ENCODE measurements at regions not wholly inside any gene's neighbourhood (a gene's known extent, or its start where the extent isn't known, plus 50 kb on each side); places are given as distances from the start of the nearest gene placed in this dataset.

DNA sequence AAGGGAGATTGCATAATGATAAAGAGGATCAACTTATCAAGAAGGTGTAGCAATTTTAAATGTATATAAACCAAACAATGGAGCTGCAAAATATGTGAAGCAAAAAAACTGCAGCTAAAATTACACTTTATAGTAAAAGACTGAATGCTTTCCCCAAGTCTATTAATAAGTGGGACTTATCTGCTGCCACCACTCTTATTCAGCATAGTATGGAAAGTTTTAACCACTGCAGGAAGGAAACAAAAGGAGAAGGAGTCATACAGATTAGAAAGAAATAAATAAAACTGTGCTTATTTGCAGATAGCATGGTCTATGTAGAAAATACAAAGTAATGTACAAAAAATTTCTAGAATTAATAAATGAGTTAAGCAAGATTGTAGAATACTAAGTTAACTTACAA, 94.1 kb upstream of the GK2 start:
- ChIA-PET CTCF (no interaction called here), POLR2A (no interaction called here)
- Histone ChIP-seq H2AFZ (ENCODE audit: low read depth) (no peak overlapping the region), H3K27ac (ENCODE audit: low read depth in 2 of 2, low read length in 1 of 2) (no peak overlapping the region), H3K27me3 (ENCODE audit: insufficient read depth) (no peaks in the 10 kb centered on the region), H3K9me2 (no peaks in the 10 kb centered on the region), H3K4me3 (ENCODE audit: low read depth in 2 of 2, low read length in 1 of 2) (no peak overlapping the region), H3K4me2 (no peak overlapping the region), H3K36me3 (replicated peaks in 1 of 2; ENCODE audit: control insufficient read depth in 1 of 2, insufficient read depth in 2 of 2, low read length in 1 of 2) (no peaks in the 10 kb centered on the region), H3K4me1 (ENCODE audit: control insufficient read depth in 1 of 2, insufficient read depth in 2 of 2, low read depth in 1 of 2, low read length in 1 of 2) (no peaks in the 10 kb centered on the region), H4K20me1 (ENCODE audit: insufficient read depth) (no peaks in the 10 kb centered on the region), H3K9ac (no peak overlapping the region), H3F3A (replicated peaks; ENCODE audit: insufficient read depth) (no peaks in the 10 kb centered on the region), H3K79me2 (ENCODE audit: insufficient read depth) (no peaks in the 10 kb centered on the region), H3K9me3 (no peaks in the 10 kb centered on the region)
- DNase-seq, result no peak
- TF ChIP-seq RXRA (IDR thresholded peaks at IDR 0.05; ENCODE audit: borderline replicate concordance, low read depth) (no peak), POLR2AphosphoS5 (IDR thresholded peaks at IDR 0.05; ENCODE audit: low read depth, low read length) (no peak), GATA2 (CRISPR knock-in tag; IDR thresholded peaks at IDR 0.05) (no peak), JUND (IDR thresholded peaks at IDR 0.05) (no peak), FOXJ3 (CRISPR knock-in tag; IDR thresholded peaks at IDR 0.05) (no peak), NRF1 (IDR thresholded peaks at IDR 0.05; ENCODE audit: low read depth, low read length) (no peak), EZH2phosphoT487 (IDR thresholded peaks at IDR 0.05; ENCODE audit: borderline replicate concordance, low read depth) (no peak), RAD21 (IDR thresholded peaks at IDR 0.05; ENCODE audit: low read length) (no peak), SMC3 (IDR thresholded peaks at IDR 0.05; ENCODE audit: low read depth, low read length) (no peak), TEAD4 (IDR thresholded peaks at IDR 0.05; ENCODE audit: borderline replicate concordance, insufficient read depth) (no peak), GABPA (IDR thresholded peaks at IDR 0.05; ENCODE audit: low read depth) (no peak), TAF1 (IDR thresholded peaks at IDR 0.05; ENCODE audit: borderline replicate concordance, low read depth, low read length) (no peak)
- TF ChIP-seq, protein P1, sequence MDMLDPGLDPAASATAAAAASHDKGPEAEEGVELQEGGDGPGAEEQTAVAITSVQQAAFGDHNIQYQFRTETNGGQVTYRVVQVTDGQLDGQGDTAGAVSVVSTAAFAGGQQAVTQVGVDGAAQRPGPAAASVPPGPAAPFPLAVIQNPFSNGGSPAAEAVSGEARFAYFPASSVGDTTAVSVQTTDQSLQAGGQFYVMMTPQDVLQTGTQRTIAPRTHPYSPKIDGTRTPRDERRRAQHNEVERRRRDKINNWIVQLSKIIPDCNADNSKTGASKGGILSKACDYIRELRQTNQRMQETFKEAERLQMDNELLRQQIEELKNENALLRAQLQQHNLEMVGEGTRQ (IDR thresholded peaks at IDR 0.05; ENCODE audit: borderline replicate concordance, low read depth, low read length), result no peak
- TF ChIP-seq, protein P2, sequence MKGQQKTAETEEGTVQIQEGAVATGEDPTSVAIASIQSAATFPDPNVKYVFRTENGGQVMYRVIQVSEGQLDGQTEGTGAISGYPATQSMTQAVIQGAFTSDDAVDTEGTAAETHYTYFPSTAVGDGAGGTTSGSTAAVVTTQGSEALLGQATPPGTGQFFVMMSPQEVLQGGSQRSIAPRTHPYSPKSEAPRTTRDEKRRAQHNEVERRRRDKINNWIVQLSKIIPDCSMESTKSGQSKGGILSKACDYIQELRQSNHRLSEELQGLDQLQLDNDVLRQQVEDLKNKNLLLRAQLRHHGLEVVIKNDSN (IDR thresholded peaks at IDR 0.05; ENCODE audit: borderline replicate concordance, low read depth), result no peak
- TF ChIP-seq, protein P3, sequence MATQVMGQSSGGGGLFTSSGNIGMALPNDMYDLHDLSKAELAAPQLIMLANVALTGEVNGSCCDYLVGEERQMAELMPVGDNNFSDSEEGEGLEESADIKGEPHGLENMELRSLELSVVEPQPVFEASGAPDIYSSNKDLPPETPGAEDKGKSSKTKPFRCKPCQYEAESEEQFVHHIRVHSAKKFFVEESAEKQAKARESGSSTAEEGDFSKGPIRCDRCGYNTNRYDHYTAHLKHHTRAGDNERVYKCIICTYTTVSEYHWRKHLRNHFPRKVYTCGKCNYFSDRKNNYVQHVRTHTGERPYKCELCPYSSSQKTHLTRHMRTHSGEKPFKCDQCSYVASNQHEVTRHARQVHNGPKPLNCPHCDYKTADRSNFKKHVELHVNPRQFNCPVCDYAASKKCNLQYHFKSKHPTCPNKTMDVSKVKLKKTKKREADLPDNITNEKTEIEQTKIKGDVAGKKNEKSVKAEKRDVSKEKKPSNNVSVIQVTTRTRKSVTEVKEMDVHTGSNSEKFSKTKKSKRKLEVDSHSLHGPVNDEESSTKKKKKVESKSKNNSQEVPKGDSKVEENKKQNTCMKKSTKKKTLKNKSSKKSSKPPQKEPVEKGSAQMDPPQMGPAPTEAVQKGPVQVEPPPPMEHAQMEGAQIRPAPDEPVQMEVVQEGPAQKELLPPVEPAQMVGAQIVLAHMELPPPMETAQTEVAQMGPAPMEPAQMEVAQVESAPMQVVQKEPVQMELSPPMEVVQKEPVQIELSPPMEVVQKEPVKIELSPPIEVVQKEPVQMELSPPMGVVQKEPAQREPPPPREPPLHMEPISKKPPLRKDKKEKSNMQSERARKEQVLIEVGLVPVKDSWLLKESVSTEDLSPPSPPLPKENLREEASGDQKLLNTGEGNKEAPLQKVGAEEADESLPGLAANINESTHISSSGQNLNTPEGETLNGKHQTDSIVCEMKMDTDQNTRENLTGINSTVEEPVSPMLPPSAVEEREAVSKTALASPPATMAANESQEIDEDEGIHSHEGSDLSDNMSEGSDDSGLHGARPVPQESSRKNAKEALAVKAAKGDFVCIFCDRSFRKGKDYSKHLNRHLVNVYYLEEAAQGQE (IDR thresholded peaks at IDR 0.05; ENCODE audit: low read depth, low read length), result no peak
- TF ChIP-seq, protein P4, sequence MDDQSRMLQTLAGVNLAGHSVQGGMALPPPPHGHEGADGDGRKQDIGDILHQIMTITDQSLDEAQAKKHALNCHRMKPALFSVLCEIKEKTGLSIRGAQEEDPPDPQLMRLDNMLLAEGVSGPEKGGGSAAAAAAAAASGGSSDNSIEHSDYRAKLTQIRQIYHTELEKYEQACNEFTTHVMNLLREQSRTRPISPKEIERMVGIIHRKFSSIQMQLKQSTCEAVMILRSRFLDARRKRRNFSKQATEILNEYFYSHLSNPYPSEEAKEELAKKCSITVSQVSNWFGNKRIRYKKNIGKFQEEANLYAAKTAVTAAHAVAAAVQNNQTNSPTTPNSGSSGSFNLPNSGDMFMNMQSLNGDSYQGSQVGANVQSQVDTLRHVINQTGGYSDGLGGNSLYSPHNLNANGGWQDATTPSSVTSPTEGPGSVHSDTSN (IDR thresholded peaks at IDR 0.05), result no peak
- TF ChIP-seq, protein P5, sequence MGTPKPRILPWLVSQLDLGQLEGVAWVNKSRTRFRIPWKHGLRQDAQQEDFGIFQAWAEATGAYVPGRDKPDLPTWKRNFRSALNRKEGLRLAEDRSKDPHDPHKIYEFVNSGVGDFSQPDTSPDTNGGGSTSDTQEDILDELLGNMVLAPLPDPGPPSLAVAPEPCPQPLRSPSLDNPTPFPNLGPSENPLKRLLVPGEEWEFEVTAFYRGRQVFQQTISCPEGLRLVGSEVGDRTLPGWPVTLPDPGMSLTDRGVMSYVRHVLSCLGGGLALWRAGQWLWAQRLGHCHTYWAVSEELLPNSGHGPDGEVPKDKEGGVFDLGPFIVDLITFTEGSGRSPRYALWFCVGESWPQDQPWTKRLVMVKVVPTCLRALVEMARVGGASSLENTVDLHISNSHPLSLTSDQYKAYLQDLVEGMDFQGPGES (IDR thresholded peaks at IDR 0.05; ENCODE audit: low read depth, low read length), result no peak

Measured in SK-N-SH (cell line).